Endothelial cell (in vitro differentiated cells): ENCODE measurements at regions not wholly inside any gene's neighbourhood (a gene's known extent, or its start where the extent isn't known, plus 50 kb on each side); places are given as distances from the start of the nearest gene placed in this dataset.

ENCODE experiments used
- DNase-seq: peaks from one replicate; pipeline ENCODE4 v3.0.0; 2021; ENCODE audit warnings: low spot score
- H3K27ac Mint-ChIP-seq: one replicate; pipeline ENCODE4 v1.8.0; 2021; ENCODE audit warnings: mixed read lengths, inconsistent platforms; ENCODE audit not compliant: unreplicated experiment
- H3K27me3 Mint-ChIP-seq: one replicate; pipeline ENCODE4 v1.8.0; 2021; ENCODE audit warnings: mild to moderate bottlenecking, moderate library complexity, mixed read lengths, inconsistent platforms; ENCODE audit not compliant: unreplicated experiment
- H3K36me3 Mint-ChIP-seq: one replicate; pipeline ENCODE4 v1.8.0; 2021; ENCODE audit warnings: mild to moderate bottlenecking, low read depth, mixed read lengths, inconsistent platforms; ENCODE audit not compliant: unreplicated experiment
- H3K4me1 Mint-ChIP-seq: one replicate; pipeline ENCODE4 v1.8.0; 2021; ENCODE audit warnings: mild to moderate bottlenecking, mixed read lengths, inconsistent platforms; ENCODE audit not compliant: unreplicated experiment
- H3K4me3 Mint-ChIP-seq: one replicate; pipeline ENCODE4 v1.8.0; 2021; ENCODE audit warnings: mild to moderate bottlenecking, mixed read lengths, inconsistent platforms; ENCODE audit not compliant: unreplicated experiment
- H3K9me3 Mint-ChIP-seq: one replicate; pipeline ENCODE4 v1.8.0; 2021; ENCODE audit warnings: mixed read lengths, inconsistent platforms; ENCODE audit not compliant: unreplicated experiment
- TF ChIP-seq, protein P1 (sequence below): fragments of 200-600 bp; sonication (generic); IDR thresholded peaks from one replicate; pipeline ENCODE4 v1.5.0; 2021; ENCODE audit warnings: antibody characterized with exemption; ENCODE audit not compliant: unreplicated experiment

DNA sequence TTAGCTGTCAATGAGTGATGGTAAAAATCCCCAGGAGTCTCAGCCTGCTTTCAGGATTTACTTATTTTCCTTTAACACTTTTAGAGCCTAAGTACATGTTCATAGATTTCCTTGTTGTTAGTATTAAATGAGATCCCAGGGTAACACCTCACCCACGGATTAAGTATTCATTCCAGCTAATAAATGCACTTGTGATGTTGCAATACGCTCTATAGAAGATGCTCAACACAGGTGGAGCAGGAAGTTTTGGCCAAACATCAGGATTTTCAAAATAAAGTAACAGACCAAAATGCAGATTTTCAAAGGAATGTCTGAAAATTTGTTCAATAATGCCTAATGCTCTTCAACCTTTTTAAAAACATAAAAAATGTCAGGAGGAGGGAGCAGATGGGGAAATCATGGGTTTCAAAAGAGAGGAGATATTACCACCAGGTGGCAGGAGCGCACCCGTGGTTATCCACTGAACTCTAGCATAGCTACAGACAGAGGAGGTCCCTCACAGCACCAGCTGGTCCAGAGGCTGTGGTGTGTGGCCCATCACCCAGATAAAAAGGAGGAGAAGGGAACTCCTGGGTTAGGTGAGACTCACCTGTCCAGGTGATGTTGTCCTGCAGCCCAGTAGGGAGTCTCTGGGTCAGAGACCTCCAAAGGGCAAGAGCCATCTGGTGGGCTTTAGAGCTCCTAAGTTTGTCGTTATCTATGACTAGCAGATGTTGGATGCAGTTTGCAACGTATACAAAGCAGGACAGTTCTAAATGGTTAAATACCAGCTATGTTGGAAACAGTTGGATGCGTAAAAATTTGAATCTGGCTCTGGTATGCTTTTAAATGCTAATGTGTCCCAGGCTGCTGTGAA is 1158.4 kb upstream of the TMEM132C start:
- Mint-ChIP-seq H3K9me3 (peaks cover 47% of the 10 kb centered on the region), H3K36me3 (peaks cover 5% of the 10 kb centered on the region), H3K27me3 (no peaks in the 10 kb centered on the region), H3K4me1 (no peaks in the 10 kb centered on the region), H3K27ac (no peak overlapping the region), H3K4me3 (no peak overlapping the region)
- TF ChIP-seq, protein P1, sequence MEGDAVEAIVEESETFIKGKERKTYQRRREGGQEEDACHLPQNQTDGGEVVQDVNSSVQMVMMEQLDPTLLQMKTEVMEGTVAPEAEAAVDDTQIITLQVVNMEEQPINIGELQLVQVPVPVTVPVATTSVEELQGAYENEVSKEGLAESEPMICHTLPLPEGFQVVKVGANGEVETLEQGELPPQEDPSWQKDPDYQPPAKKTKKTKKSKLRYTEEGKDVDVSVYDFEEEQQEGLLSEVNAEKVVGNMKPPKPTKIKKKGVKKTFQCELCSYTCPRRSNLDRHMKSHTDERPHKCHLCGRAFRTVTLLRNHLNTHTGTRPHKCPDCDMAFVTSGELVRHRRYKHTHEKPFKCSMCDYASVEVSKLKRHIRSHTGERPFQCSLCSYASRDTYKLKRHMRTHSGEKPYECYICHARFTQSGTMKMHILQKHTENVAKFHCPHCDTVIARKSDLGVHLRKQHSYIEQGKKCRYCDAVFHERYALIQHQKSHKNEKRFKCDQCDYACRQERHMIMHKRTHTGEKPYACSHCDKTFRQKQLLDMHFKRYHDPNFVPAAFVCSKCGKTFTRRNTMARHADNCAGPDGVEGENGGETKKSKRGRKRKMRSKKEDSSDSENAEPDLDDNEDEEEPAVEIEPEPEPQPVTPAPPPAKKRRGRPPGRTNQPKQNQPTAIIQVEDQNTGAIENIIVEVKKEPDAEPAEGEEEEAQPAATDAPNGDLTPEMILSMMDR: no peak
- DNase-seq: no peak

DNA sequence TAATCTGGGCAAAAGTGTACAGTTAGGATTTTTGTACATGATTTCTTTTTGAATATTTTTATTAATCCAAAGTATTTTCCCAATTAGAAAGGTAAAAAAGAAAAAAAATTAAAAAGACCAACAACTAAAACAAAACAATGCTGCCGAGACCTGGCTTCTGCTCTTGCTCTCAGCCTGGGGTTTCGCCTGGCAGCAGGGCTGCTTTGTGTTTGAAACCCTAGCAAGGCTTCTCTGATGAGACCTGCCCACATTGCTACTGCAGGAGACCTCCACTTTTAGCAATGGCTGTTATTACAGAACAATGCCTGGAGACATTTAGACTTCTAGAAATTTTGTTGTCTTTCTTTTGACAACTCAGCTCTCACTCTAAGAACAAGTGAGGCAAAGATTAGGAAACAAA is 1153.0 kb upstream of the TMEM132C start:
- H3K27me3 Mint-ChIP-seq: peaks cover 1% of the 10 kb centered on the region
- H3K27ac Mint-ChIP-seq: no peak overlapping the region
- peaks cover 40% of the 10 kb centered on the region for H3K9me3 Mint-ChIP-seq

DNA sequence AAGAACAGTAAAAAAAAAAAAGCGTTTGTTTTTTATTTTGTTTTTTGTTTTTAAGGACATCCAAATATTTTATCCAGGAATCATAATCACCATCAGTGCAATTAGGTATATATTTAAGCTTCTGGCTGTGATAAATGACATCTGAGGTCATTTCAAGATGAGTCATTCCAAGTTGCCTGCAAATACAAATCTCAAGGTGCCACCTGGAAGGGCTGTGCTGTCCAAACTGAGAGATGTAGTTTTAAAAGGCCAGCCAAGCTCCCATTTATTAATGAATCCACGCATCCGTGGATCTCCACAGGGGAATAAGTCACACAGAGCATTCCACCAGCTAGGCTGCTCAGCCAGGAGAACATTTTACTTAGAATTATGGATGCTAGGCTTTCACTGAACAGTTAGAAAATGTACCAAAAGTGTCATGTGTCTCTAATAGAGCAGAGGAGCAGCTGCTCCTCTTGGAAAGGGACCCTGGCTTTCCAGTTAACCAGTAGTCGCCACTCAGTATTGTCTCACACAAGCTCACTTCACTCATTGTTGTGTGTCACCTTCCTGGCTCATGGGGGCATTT is 1151.4 kb upstream of the TMEM132C start:
- Mint-ChIP-seq H3K9me3 (peaks cover 37% of the 10 kb centered on the region), H3K4me3 (no peak overlapping the region), H3K27ac (no peak overlapping the region), H3K36me3 (no peaks in the 10 kb centered on the region), H3K4me1 (no peaks in the 10 kb centered on the region), H3K27me3 (peaks cover 1% of the 10 kb centered on the region)
- no peak for DNase-seq
- TF ChIP-seq, protein P1: no peak

More for the DNA sequence above, 1153.0 kb upstream of the TMEM132C start:
- Mint-ChIP-seq H3K4me3 (no peak overlapping the region), H3K36me3 (no peaks in the 10 kb centered on the region), H3K4me1 (no peaks in the 10 kb centered on the region)
- TF ChIP-seq, protein P1: no peak
- DNase-seq: no peak

DNA sequence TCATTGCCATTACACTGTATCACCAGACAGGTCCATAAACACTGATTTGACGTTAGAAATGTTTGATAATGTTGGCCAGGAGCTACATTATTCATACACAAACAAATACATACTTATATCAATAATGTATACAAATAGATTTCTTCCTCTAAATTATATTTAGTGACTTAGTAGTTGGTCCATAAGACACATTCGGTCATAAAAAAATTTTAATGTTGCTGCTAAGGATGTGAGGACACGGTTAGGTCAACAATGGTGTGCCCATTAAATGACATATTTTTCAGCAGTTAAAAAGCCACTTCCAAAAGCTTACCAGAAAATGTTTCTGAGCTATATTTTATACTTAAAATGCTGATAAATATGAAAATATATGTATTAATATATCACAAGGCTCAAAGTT is 1148.7 kb upstream of the TMEM132C start:
- no peak for DNase-seq
- TF ChIP-seq, protein P1: no peak
- Mint-ChIP-seq H3K27me3 (peaks cover 7% of the 10 kb centered on the region), H3K4me1 (no peaks in the 10 kb centered on the region), H3K36me3 (peaks cover 9% of the 10 kb centered on the region), H3K4me3 (no peak overlapping the region), H3K9me3 (peaks cover 44% of the 10 kb centered on the region), H3K27ac (no peak overlapping the region)

DNA sequence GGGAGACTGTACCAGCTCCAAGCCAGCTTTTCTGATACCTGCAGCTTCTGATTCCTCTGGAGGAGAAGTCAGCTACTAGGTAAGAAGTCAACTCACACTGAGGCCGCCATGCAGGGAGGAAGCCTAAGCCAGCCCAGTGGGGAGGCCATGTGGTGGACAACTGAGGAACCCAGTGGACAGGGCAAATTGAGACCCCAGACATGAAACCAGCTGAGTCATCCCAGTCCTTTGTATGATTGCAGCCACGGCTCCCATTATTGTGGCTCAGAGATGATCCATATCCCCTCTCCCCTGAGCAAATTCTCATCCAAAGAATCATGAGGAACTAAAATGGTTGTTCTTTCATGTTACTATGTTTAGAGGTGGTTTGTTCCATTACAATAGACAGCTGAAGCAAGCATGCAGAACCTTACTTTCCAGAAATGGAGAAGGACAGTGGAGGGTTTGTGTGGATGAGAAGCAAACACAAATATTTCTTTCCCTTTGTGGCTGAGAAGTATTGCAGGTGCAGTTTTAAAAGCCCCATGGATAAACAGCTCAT is 1147.3 kb upstream of the TMEM132C start:
- Mint-ChIP-seq H3K9me3 (peaks cover 36% of the 10 kb centered on the region), H3K36me3 (peaks cover 9% of the 10 kb centered on the region), H3K4me1 (no peaks in the 10 kb centered on the region), H3K27ac (no peak overlapping the region), H3K4me3 (no peak overlapping the region), H3K27me3 (peaks cover 7% of the 10 kb centered on the region)
- TF ChIP-seq, protein P1: no peak
- DNase-seq: no peak
